Neural cell (in vitro differentiated cells): ENCODE measurements at regions not wholly inside any gene's neighbourhood (a gene's known extent, or its start where the extent isn't known, plus 50 kb on each side); places are given as distances from the start of the nearest gene placed in this dataset.

Experiments
- CTCF ChIP-seq: fragments of 450-650 bp; IDR thresholded peaks from 2 replicates; pipeline ENCODE4 v1.5.1; 2014; ENCODE audit warnings: antibody characterized with exemption, mild to moderate bottlenecking, moderate library complexity; ENCODE audit not compliant: poor library complexity, severe bottlenecking
- EP300 ChIP-seq: fragments of 450-650 bp; conservative IDR thresholded peaks from 2 replicates; pipeline ENCODE4 v1.6.1; 2014; ENCODE audit warnings: antibody characterized with exemption, mild to moderate bottlenecking, moderate library complexity; ENCODE audit not compliant: poor library complexity, severe bottlenecking
- SMC3 ChIP-seq: fragments of 450-650 bp; conservative IDR thresholded peaks from 2 replicates; pipeline ENCODE4 v1.6.1; 2014; ENCODE audit warnings: antibody characterized with exemption, mild to moderate bottlenecking, moderate library complexity; ENCODE audit not compliant: poor library complexity

GRCh38 chr7:131859147-131859821 lies 302.9 kb upstream of the PODXL start:
- TF ChIP-seq SMC3 (peak; percentile 59), CTCF (peak; percentile 67), EP300 (no peak)
